ENCODE measurements at regions not wholly inside any gene's neighbourhood (a gene's known extent, or its start where the extent isn't known, plus 50 kb on each side); places are given as distances from the start of the nearest gene placed in this dataset.

DNA sequence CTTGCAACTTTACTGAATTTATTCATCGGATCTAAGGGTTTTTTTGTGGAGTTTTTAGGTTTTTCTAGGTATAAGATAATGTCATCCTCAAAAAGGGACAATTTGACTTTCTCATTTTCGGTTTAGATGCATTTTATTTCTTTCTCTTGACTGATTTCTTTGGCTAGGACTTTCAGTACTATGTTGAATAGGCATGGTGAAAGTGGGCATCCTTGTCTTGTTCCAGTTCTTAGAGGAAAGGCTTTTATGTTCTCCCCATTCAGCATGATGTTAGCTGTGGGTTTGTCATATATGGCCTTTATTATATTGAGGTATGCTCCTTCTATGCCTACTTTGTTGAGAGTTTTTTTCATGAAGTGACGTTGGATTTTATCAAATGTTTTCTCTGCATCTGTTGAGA is 106.7 kb downstream of the FAM43A start:
- Histone ChIP-seq H2AK5ac (ENCODE audit: insufficient read length, low read length) (no peak overlapping the region), H2AFZ (ENCODE audit: low read length) (no peak overlapping the region), H3K23ac (ENCODE audit: insufficient read length, low read depth, low read length) (no peak overlapping the region), H4K8ac (replicated peaks; ENCODE audit: insufficient read length, low read depth, low read length) (no peak overlapping the region), H3T11ph (ENCODE audit: low read length) (no peak overlapping the region), H2BK15ac (ENCODE audit: low read depth, low read length) (no peak overlapping the region), H3K4me1 (ENCODE audit: insufficient read depth, low read length) (no peaks in the 10 kb centered on the region), H2BK120ac (ENCODE audit: low read depth, low read length, poor library complexity, severe bottlenecking) (no peak overlapping the region), H3K18ac (ENCODE audit: insufficient read length, low read depth, low read length) (no peak overlapping the region), H4K91ac (ENCODE audit: insufficient read length, low read depth, low read length) (no peak overlapping the region), H3K56ac (ENCODE audit: insufficient read length, low read depth, low read length) (no peak overlapping the region), H3K79me1 (ENCODE audit: insufficient read depth, low read depth, low read length, poor library complexity, severe bottlenecking) (no peaks in the 10 kb centered on the region), H2BK5ac (ENCODE audit: insufficient read length, low read length) (no peak overlapping the region), H3K27me3 (ENCODE audit: insufficient read depth, low read length) (no peaks in the 10 kb centered on the region), H2BK20ac (ENCODE audit: low read depth, low read length, poor library complexity, severe bottlenecking) (no peak overlapping the region), H3K9ac (ENCODE audit: extremely low read depth, insufficient read length, low read length) (no peak overlapping the region), H3K14ac (ENCODE audit: insufficient read depth, low read length) (no peak overlapping the region), H4K20me1 (ENCODE audit: control insufficient read depth, insufficient read depth, insufficient read length) (no peaks in the 10 kb centered on the region), H3K4me2 (ENCODE audit: insufficient read depth, insufficient read length, low read length) (no peak overlapping the region), H4K5ac (ENCODE audit: insufficient read length, low read depth, low read length) (no peak overlapping the region), H3K4ac (ENCODE audit: low read depth, low read length) (no peak overlapping the region), H3K9me3 (ENCODE audit: control insufficient read depth, low read depth, low read length) (no peaks in the 10 kb centered on the region), H3K27ac (ENCODE audit: insufficient read length, low read depth, low read length) (no peak overlapping the region), H2BK12ac (ENCODE audit: insufficient read length, low read depth, low read length) (no peak overlapping the region), H3K79me2 (ENCODE audit: insufficient read depth, low read length) (no peaks in the 10 kb centered on the region), H3K23me2 (ENCODE audit: insufficient read length, low read depth, low read length, poor library complexity, severe bottlenecking) (no peaks in the 10 kb centered on the region)
- TF ChIP-seq, protein P1, sequence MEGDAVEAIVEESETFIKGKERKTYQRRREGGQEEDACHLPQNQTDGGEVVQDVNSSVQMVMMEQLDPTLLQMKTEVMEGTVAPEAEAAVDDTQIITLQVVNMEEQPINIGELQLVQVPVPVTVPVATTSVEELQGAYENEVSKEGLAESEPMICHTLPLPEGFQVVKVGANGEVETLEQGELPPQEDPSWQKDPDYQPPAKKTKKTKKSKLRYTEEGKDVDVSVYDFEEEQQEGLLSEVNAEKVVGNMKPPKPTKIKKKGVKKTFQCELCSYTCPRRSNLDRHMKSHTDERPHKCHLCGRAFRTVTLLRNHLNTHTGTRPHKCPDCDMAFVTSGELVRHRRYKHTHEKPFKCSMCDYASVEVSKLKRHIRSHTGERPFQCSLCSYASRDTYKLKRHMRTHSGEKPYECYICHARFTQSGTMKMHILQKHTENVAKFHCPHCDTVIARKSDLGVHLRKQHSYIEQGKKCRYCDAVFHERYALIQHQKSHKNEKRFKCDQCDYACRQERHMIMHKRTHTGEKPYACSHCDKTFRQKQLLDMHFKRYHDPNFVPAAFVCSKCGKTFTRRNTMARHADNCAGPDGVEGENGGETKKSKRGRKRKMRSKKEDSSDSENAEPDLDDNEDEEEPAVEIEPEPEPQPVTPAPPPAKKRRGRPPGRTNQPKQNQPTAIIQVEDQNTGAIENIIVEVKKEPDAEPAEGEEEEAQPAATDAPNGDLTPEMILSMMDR (conservative IDR thresholded peaks at IDR 0.05) = no peak
- peaks cover 11% of the 10 kb centered on the region in 2 experiments; a peak in 4 of 5 replicates for H3K9me3 Mint-ChIP-seq
- H3K4me1 Mint-ChIP-seq = peaks cover 4 to 5% of the 10 kb centered on the region in 2 experiments; a peak in 2 of 4 replicates
- 0 out of 7 replicates have a peak, but pooled peaks cover 0 to 12% (median 0%) of the 10 kb centered on the region in 3 experiments for H3K36me3 Mint-ChIP-seq (ENCODE audit: insufficient read depth in 1 of 3, low read depth in 3 of 3)
- H3K27me3 Mint-ChIP-seq (ENCODE audit: low read depth) = no peaks in the 10 kb centered on the region; the same call in 1 of the 2 replicates
- no peak for DNase-seq
- H3K4me3 Mint-ChIP-seq = no peak overlapping the region
- WGBS (ENCODE audit: extremely low coverage, insufficient read length, low lambda C conversion rate) = no CpG with 5 or more reads among the region's 3 CpGs
- H3K27ac Mint-ChIP-seq = no peak overlapping the region
